ENCODE measurements at regions not wholly inside any gene's neighbourhood (a gene's known extent, or its start where the extent isn't known, plus 50 kb on each side); places are given as distances from the start of the nearest gene placed in this dataset.
"Not testable (repeated sequence)": the region's sequence is repeated elsewhere in the genome, so short reads cannot be mapped to it uniquely, and the experiment has no call there.

DNA sequence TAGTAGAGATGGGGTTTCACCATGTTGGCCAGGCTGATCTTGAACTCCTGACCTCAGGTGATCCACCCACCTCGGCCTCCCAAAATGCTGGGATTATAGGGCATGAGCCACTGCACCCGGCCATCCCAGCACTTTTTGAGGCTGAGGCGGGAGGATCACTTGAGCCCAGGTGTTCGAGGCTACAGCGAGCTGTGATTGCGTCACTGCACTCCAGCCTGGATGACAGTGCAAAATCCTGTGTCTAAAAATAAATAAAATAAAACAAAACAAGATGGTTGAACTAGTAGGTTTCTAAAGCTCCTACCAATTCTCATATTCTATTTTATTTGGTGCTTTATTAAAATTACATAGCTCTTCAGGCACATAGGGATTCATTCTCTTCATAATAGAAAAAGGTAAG lies 890.3 kb upstream of the AUTS2 start:
- H3K4me2 ChIP-seq (ENCODE audit: low read length), result no peak overlapping the region
- H3K4me3 ChIP-seq (ENCODE audit: low read length), result no peak overlapping the region
- no peaks in the 10 kb centered on the region for H3K4me1 ChIP-seq (ENCODE audit: control insufficient read depth, low read length)
- H3K27me3 ChIP-seq (ENCODE audit: control insufficient read depth, low read length), result no peaks in the 10 kb centered on the region
- H3F3A ChIP-seq (ENCODE audit: control insufficient read depth, insufficient read depth), result no peaks in the 10 kb centered on the region
- H3K9me2 ChIP-seq (replicated peaks; ENCODE audit: control insufficient read depth, low read length), result no peaks in the 10 kb centered on the region
- no peaks in the 10 kb centered on the region for H3K79me2 ChIP-seq (ENCODE audit: control insufficient read depth, low read length)
- TF ChIP-seq EZH2phosphoT487 (IDR thresholded peaks at IDR 0.05; ENCODE audit: borderline replicate concordance, low read length), result no peak
- TF ChIP-seq, protein P1, sequence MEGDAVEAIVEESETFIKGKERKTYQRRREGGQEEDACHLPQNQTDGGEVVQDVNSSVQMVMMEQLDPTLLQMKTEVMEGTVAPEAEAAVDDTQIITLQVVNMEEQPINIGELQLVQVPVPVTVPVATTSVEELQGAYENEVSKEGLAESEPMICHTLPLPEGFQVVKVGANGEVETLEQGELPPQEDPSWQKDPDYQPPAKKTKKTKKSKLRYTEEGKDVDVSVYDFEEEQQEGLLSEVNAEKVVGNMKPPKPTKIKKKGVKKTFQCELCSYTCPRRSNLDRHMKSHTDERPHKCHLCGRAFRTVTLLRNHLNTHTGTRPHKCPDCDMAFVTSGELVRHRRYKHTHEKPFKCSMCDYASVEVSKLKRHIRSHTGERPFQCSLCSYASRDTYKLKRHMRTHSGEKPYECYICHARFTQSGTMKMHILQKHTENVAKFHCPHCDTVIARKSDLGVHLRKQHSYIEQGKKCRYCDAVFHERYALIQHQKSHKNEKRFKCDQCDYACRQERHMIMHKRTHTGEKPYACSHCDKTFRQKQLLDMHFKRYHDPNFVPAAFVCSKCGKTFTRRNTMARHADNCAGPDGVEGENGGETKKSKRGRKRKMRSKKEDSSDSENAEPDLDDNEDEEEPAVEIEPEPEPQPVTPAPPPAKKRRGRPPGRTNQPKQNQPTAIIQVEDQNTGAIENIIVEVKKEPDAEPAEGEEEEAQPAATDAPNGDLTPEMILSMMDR (IDR thresholded peaks at IDR 0.05; ENCODE audit: low read depth, low read length, poor library complexity, severe bottlenecking), result no peak
- H3K27ac ChIP-seq (ENCODE audit: low read depth, low read length), result no peak overlapping the region
- no peaks in the 10 kb centered on the region for H3K9me3 ChIP-seq (ENCODE audit: control insufficient read depth, insufficient read depth, low read length)
- no peaks in the 10 kb centered on the region for H3K36me3 ChIP-seq (ENCODE audit: control insufficient read depth, low read length)
- no peaks in the 10 kb centered on the region for H4K20me1 ChIP-seq (ENCODE audit: control insufficient read depth, insufficient read depth, low read depth, low read length)

DNA sequence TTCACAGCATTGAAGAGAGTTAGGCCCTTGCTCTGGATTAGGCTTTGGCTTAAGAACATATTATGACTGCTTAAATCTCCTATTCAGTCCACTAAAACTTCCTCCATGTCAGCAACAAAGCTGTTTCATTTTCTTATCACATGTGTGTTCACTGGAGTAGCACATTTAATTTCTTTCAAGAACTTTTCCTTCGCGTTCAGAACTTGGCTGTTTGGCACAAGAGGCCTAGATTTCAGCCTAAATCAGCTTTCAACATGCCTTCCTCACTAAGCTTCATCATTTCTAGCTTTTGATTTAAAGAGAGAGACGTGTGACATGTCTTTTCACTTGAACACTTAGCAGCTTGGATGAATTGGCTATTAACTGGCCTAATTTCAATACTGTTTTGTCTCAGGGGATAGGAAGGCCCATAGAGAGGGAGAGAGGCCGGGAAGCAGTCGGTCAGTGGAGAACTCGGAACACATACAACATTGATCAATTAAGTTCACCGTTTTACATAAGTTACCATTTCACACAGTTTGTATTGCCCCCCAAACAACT lies 885.2 kb upstream of the AUTS2 start:
- H4K20me1 ChIP-seq (ENCODE audit: control insufficient read depth, insufficient read depth, low read depth, low read length), result no peaks in the 10 kb centered on the region
- no peaks in the 10 kb centered on the region for H3F3A ChIP-seq (ENCODE audit: control insufficient read depth, insufficient read depth)
- H3K27me3 ChIP-seq (ENCODE audit: control insufficient read depth, low read length), result no peaks in the 10 kb centered on the region
- no peak overlapping the region for H3K4me3 ChIP-seq (ENCODE audit: low read length)
- H3K9me3 ChIP-seq (ENCODE audit: control insufficient read depth, insufficient read depth, low read length), result no peaks in the 10 kb centered on the region
- no peaks in the 10 kb centered on the region for H3K79me2 ChIP-seq (ENCODE audit: control insufficient read depth, low read length)
- no peak overlapping the region for H3K27ac ChIP-seq (ENCODE audit: low read depth, low read length)
- H3K4me2 ChIP-seq (ENCODE audit: low read length), result no peak overlapping the region
- no peaks in the 10 kb centered on the region for H3K9me2 ChIP-seq (replicated peaks; ENCODE audit: control insufficient read depth, low read length)
- H3K4me1 ChIP-seq (ENCODE audit: control insufficient read depth, low read length), result no peaks in the 10 kb centered on the region
- no peaks in the 10 kb centered on the region for H3K36me3 ChIP-seq (ENCODE audit: control insufficient read depth, low read length)
- TF ChIP-seq, protein P1 (IDR thresholded peaks at IDR 0.05; ENCODE audit: low read depth, low read length, poor library complexity, severe bottlenecking), result no peak
- TF ChIP-seq EZH2phosphoT487 (IDR thresholded peaks at IDR 0.05; ENCODE audit: borderline replicate concordance, low read length), result no peak

DNA sequence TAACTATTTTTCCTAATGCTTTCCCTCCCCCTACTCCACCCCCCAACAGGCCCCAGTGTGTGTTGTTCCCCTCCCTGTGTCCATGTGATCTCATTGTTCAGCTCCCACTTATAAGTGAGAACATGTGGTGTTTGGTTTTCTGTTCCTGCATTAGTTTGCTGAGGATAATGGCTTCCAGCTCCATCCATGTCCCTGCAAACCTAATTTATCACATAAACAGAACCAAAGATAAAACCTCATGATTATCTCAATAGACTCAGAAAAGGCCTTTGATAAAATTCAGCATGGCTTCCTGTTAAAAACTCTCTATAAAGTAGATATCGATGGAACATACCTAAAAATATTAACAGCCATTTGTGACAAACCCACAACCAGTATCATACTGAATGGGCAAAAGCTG lies 884.1 kb upstream of the AUTS2 start:
- H3K9me3 ChIP-seq (ENCODE audit: control insufficient read depth, insufficient read depth, low read length); H3K79me2 ChIP-seq (ENCODE audit: control insufficient read depth, low read length); H3K4me1 ChIP-seq (ENCODE audit: control insufficient read depth, low read length); H3K36me3 ChIP-seq (ENCODE audit: control insufficient read depth, low read length); H4K20me1 ChIP-seq (ENCODE audit: control insufficient read depth, insufficient read depth, low read depth, low read length); H3K4me2 ChIP-seq (ENCODE audit: low read length); H3K4me3 ChIP-seq (ENCODE audit: low read length); H3F3A ChIP-seq (ENCODE audit: control insufficient read depth, insufficient read depth); H3K27me3 ChIP-seq (ENCODE audit: control insufficient read depth, low read length); H3K27ac ChIP-seq (ENCODE audit: low read depth, low read length); H3K9me2 ChIP-seq (replicated peaks; ENCODE audit: control insufficient read depth, low read length): not testable (repeated sequence)

DNA sequence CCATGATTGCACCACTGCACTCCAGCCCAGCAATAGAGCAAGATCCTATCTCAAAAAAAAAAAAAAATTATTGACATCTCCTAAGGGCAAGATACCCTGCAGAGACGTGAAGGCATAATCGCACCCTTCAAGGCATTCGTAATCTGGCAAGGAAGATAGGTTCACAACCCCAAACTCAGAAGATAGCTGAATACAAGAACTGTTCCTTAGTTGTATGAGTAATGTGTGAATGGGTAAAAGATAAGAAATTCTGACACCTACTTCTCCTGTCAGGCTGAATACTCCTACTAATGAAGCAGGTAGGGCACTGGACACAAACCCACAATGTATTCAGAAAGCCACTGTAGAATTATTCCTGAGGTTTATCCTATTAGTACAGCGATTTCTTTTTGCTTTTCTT lies 882.4 kb upstream of the AUTS2 start:
- Histone ChIP-seq H3K4me3 (ENCODE audit: low read length) (no peak overlapping the region), H3K79me2 (ENCODE audit: control insufficient read depth, low read length) (no peaks in the 10 kb centered on the region), H3K4me1 (ENCODE audit: control insufficient read depth, low read length) (no peaks in the 10 kb centered on the region), H3K4me2 (ENCODE audit: low read length) (no peak overlapping the region), H3K27ac (ENCODE audit: low read depth, low read length) (no peak overlapping the region), H3K36me3 (ENCODE audit: control insufficient read depth, low read length) (no peaks in the 10 kb centered on the region), H3K9me3 (ENCODE audit: control insufficient read depth, insufficient read depth, low read length) (no peaks in the 10 kb centered on the region), H3K9me2 (replicated peaks; ENCODE audit: control insufficient read depth, low read length) (no peaks in the 10 kb centered on the region), H3K27me3 (ENCODE audit: control insufficient read depth, low read length) (no peaks in the 10 kb centered on the region), H3F3A (ENCODE audit: control insufficient read depth, insufficient read depth) (no peaks in the 10 kb centered on the region), H4K20me1 (ENCODE audit: control insufficient read depth, insufficient read depth, low read depth, low read length) (no peaks in the 10 kb centered on the region)
- no peak for TF ChIP-seq EZH2phosphoT487 (IDR thresholded peaks at IDR 0.05; ENCODE audit: borderline replicate concordance, low read length)
- TF ChIP-seq, protein P1 (IDR thresholded peaks at IDR 0.05; ENCODE audit: low read depth, low read length, poor library complexity, severe bottlenecking), result no peak

All from DOHH2 (cell line).